WTC11 (cell line): ENCODE measurements at regions not wholly inside any gene's neighbourhood (a gene's known extent, or its start where the extent isn't known, plus 50 kb on each side); places are given as distances from the start of the nearest gene placed in this dataset.

Experiments
- ATAC-seq: fragments of 200-7000 bp; cut with Tn5 transposase; 2 replicates; pipeline ENCODE4 v1.10.0; 2021; ENCODE audit warnings: mild to moderate bottlenecking, moderate library complexity
- CTCF ChIA-PET: fragments of 300-600 bp; sonication (Branson Sonifier 250); formaldehyde crosslinking; loops from one replicate; lab custom pipeline; 2021; ENCODE audit warnings: antibody characterized with exemption; lab: Charles Lee
- POLR2A ChIA-PET: fragments of 350-600 bp; sonication (Branson Sonifier 250); formaldehyde crosslinking; loops from one replicate; lab custom pipeline; 2021; ENCODE audit warnings: antibody characterized with exemption; lab: Charles Lee
- DNase-seq: peaks from one replicate; pipeline ENCODE4 v3.0.0; 2021; ENCODE audit warnings: low spot score
- H3K27ac Mint-ChIP-seq: 2 replicates; pipeline ENCODE4 v1.8.0; 2021; ENCODE audit warnings: mixed read lengths
- H3K27me3 Mint-ChIP-seq: 2 replicates; pipeline ENCODE4 v1.8.0; 2021; ENCODE audit warnings: low read depth, mild to moderate bottlenecking, moderate library complexity, mixed read lengths
- H3K36me3 Mint-ChIP-seq: 2 replicates; pipeline ENCODE4 v1.8.0; 2021; ENCODE audit warnings: mixed read lengths
- H3K4me1 Mint-ChIP-seq: 2 replicates; pipeline ENCODE4 v1.8.0; 2022; ENCODE audit warnings: mixed read lengths
- H3K4me3 Mint-ChIP-seq: 2 replicates; pipeline ENCODE4 v1.8.0; 2021; ENCODE audit warnings: mild to moderate bottlenecking, moderate library complexity, mixed read lengths
- H3K9me3 Mint-ChIP-seq: 2 replicates; pipeline ENCODE4 v1.8.0; 2021; ENCODE audit warnings: mixed read lengths
- CREM ChIP-seq: sonication (generic); formaldehyde crosslinking; IDR thresholded peaks from 2 replicates; pipeline ENCODE4 v1.8.1; 2022; ENCODE audit warnings: mild to moderate bottlenecking, missing genetic modification reagents, moderate library complexity
- ELF4 ChIP-seq: sonication (generic); formaldehyde crosslinking; IDR thresholded peaks from 2 replicates; pipeline ENCODE4 v1.8.1; 2022; ENCODE audit warnings: low read depth, mild to moderate bottlenecking, moderate library complexity, missing genetic modification reagents
- EMX1 ChIP-seq: fragments of 250-450 bp; sonication (Bioruptor Pico); IDR thresholded peaks from 2 replicates; pipeline ENCODE4 v1.8.0; 2021; ENCODE audit warnings: mild to moderate bottlenecking
- ETV6 ChIP-seq: sonication (generic); formaldehyde crosslinking; IDR thresholded peaks from 2 replicates; pipeline ENCODE4 v1.8.1; 2022; ENCODE audit warnings: mild to moderate bottlenecking, missing genetic modification reagents
- HMGA2 ChIP-seq: fragments of 250-450 bp; sonication (Bioruptor Pico); IDR thresholded peaks from 2 replicates; pipeline ENCODE4 v1.4.0; 2021; ENCODE audit warnings: mild to moderate bottlenecking, moderate library complexity
- JAZF1 ChIP-seq: fragments of 250-450 bp; sonication (Bioruptor Pico); IDR thresholded peaks from 2 replicates; pipeline ENCODE4 v1.9.0; 2021; ENCODE audit warnings: moderate library complexity, mild to moderate bottlenecking, inconsistent platforms
- PRRX2 ChIP-seq: fragments of 250-450 bp; sonication (Bioruptor Pico); IDR thresholded peaks from 2 replicates; pipeline ENCODE4 v1.8.0; 2021; ENCODE audit warnings: mild to moderate bottlenecking
- SMAD3 ChIP-seq: sonication (generic); formaldehyde crosslinking; IDR thresholded peaks from 2 replicates; pipeline ENCODE4 v1.8.0; 2022; ENCODE audit warnings: missing genetic modification reagents, mild to moderate bottlenecking, borderline replicate concordance
- SMAD4 ChIP-seq: sonication (generic); formaldehyde crosslinking; IDR thresholded peaks from 2 replicates; pipeline ENCODE4 v1.8.0; 2022; ENCODE audit warnings: mild to moderate bottlenecking, missing genetic modification reagents
- TP53 ChIP-seq: sonication (generic); formaldehyde crosslinking; IDR thresholded peaks from 2 replicates; pipeline ENCODE4 v1.8.1; 2023; ENCODE audit warnings: mild to moderate bottlenecking, missing genetic modification reagents
- ZNF219 ChIP-seq: sonication (generic); formaldehyde crosslinking; IDR thresholded peaks from 2 replicates; pipeline ENCODE4 v1.8.0; 2023; ENCODE audit warnings: missing genetic modification reagents, mild to moderate bottlenecking, borderline replicate concordance
- TF ChIP-seq, protein P1 (sequence below): fragments of 250-450 bp; sonication (Bioruptor Pico); IDR thresholded peaks from 2 replicates; pipeline ENCODE4 v1.9.0; 2021; ENCODE audit warnings: moderate library complexity, mild to moderate bottlenecking, inconsistent platforms, borderline replicate concordance
- TF ChIP-seq, protein P2 (sequence below): sonication (generic); formaldehyde crosslinking; IDR thresholded peaks from 2 replicates; pipeline ENCODE4 v1.8.1; 2022; ENCODE audit warnings: low read depth, missing genetic modification reagents, borderline replicate concordance
- TF ChIP-seq, protein P3 (sequence below): sonication (generic); formaldehyde crosslinking; IDR thresholded peaks from 2 replicates; pipeline ENCODE4 v1.8.0; 2023; ENCODE audit warnings: mild to moderate bottlenecking, missing genetic modification reagents
- TF ChIP-seq, protein P4 (sequence below): fragments of 250-450 bp; sonication (Bioruptor Pico); conservative IDR thresholded peaks from 2 replicates; pipeline ENCODE4 v1.9.0; 2021; ENCODE audit warnings: mild to moderate bottlenecking
- TF ChIP-seq, protein P5 (sequence below): sonication (generic); formaldehyde crosslinking; IDR thresholded peaks from 2 replicates; pipeline ENCODE4 v1.8.0; 2022; ENCODE audit warnings: mild to moderate bottlenecking, missing genetic modification reagents
- TF ChIP-seq, protein P6 (sequence below): sonication (generic); formaldehyde crosslinking; conservative IDR thresholded peaks from 2 replicates; pipeline ENCODE4 v1.8.1; 2023; ENCODE audit warnings: mild to moderate bottlenecking, low read depth, missing genetic modification reagents, moderate library complexity
- TF ChIP-seq, protein P7 (sequence below): sonication (generic); formaldehyde crosslinking; IDR thresholded peaks from 2 replicates; pipeline ENCODE4 v1.8.1; 2023; ENCODE audit warnings: mild to moderate bottlenecking, missing genetic modification reagents, borderline replicate concordance

DNA sequence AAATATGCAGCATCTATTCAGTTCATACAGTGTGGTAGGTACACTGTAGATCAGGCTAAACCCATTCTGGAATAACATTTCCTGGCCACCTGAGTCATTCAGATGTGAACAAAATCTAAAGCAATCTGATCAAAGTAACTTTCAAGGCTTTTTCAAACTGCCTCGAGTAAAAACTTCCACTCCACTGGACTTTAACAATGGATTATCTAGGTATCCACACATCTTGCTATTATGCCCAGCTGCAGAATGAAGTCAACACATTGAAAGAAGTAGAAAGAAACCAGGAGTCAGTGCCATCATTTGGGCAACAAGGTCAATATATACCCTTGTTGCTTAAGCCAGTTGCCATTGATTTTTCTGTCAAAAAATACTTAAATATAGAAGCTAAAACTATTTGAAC is 1352.6 kb upstream of the NUDT12 start:
- H3K9me3 Mint-ChIP-seq: no peaks in the 10 kb centered on the region
- H3K36me3 Mint-ChIP-seq: no peaks in the 10 kb centered on the region
- TF ChIP-seq, protein P1, sequence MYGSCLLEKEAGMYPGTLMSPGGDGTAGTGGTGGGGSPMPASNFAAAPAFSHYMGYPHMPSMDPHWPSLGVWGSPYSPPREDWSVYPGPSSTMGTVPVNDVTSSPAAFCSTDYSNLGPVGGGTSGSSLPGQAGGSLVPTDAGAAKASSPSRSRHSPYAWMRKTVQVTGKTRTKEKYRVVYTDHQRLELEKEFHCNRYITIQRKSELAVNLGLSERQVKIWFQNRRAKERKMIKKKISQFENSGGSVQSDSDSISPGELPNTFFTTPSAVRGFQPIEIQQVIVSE (CRISPR knock-in tag): no peak
- TF ChIP-seq ETV6 (no peak), SMAD3 (CRISPR knock-in tag) (no peak), ELF4 (CRISPR knock-in tag) (no peak), EMX1 (CRISPR knock-in tag) (no peak), SMAD4 (CRISPR knock-in tag) (no peak), HMGA2 (CRISPR knock-in tag) (no peak), PRRX2 (no peak), TP53 (no peak), JAZF1 (CRISPR knock-in tag) (no peak), ZNF219 (CRISPR knock-in tag) (no peak)
- TF ChIP-seq, protein P2, sequence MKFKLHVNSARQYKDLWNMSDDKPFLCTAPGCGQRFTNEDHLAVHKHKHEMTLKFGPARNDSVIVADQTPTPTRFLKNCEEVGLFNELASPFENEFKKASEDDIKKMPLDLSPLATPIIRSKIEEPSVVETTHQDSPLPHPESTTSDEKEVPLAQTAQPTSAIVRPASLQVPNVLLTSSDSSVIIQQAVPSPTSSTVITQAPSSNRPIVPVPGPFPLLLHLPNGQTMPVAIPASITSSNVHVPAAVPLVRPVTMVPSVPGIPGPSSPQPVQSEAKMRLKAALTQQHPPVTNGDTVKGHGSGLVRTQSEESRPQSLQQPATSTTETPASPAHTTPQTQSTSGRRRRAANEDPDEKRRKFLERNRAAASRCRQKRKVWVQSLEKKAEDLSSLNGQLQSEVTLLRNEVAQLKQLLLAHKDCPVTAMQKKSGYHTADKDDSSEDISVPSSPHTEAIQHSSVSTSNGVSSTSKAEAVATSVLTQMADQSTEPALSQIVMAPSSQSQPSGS (CRISPR knock-in tag): no peak
- TF ChIP-seq, protein P3, sequence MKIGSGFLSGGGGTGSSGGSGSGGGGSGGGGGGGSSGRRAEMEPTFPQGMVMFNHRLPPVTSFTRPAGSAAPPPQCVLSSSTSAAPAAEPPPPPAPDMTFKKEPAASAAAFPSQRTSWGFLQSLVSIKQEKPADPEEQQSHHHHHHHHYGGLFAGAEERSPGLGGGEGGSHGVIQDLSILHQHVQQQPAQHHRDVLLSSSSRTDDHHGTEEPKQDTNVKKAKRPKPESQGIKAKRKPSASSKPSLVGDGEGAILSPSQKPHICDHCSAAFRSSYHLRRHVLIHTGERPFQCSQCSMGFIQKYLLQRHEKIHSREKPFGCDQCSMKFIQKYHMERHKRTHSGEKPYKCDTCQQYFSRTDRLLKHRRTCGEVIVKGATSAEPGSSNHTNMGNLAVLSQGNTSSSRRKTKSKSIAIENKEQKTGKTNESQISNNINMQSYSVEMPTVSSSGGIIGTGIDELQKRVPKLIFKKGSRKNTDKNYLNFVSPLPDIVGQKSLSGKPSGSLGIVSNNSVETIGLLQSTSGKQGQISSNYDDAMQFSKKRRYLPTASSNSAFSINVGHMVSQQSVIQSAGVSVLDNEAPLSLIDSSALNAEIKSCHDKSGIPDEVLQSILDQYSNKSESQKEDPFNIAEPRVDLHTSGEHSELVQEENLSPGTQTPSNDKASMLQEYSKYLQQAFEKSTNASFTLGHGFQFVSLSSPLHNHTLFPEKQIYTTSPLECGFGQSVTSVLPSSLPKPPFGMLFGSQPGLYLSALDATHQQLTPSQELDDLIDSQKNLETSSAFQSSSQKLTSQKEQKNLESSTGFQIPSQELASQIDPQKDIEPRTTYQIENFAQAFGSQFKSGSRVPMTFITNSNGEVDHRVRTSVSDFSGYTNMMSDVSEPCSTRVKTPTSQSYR (CRISPR knock-in tag): no peak
- TF ChIP-seq, protein P4, sequence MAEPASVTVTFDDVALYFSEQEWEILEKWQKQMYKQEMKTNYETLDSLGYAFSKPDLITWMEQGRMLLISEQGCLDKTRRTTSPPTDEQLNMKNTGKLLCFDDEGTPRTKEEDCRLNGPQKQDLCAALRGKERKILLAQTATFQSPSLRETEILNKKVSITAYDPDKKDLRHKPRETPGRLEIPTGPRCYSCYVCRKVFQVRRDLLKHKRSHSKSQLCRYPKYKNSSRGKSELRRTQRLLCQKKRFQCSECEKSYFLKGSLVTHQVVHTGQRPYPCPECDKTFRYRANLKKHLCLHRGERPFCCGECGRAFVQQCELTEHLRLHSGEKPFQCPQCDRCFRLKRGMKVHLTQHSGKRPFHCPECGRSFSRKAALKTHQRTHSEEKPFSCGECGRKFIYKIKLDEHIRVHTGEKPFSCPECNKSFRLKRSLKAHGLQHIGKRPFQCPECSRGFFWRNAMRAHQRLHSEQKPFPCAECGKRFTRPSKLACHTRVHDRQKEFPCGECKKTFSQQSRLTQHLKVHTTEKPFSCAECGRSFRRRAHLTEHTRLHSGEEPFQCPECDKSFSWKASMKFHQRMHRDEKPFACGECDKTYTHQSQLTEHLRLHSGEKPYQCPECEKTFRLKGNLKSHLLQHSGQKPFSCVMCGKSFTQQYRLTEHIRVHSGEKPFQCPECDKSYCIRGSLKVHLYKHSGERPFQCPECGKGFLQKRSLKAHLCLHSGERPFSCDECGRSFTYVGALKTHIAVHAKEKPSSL: no peak
- TF ChIP-seq, protein P5, sequence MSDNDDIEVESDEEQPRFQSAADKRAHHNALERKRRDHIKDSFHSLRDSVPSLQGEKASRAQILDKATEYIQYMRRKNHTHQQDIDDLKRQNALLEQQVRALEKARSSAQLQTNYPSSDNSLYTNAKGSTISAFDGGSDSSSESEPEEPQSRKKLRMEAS (CRISPR knock-in tag): no peak
- TF ChIP-seq, protein P6, sequence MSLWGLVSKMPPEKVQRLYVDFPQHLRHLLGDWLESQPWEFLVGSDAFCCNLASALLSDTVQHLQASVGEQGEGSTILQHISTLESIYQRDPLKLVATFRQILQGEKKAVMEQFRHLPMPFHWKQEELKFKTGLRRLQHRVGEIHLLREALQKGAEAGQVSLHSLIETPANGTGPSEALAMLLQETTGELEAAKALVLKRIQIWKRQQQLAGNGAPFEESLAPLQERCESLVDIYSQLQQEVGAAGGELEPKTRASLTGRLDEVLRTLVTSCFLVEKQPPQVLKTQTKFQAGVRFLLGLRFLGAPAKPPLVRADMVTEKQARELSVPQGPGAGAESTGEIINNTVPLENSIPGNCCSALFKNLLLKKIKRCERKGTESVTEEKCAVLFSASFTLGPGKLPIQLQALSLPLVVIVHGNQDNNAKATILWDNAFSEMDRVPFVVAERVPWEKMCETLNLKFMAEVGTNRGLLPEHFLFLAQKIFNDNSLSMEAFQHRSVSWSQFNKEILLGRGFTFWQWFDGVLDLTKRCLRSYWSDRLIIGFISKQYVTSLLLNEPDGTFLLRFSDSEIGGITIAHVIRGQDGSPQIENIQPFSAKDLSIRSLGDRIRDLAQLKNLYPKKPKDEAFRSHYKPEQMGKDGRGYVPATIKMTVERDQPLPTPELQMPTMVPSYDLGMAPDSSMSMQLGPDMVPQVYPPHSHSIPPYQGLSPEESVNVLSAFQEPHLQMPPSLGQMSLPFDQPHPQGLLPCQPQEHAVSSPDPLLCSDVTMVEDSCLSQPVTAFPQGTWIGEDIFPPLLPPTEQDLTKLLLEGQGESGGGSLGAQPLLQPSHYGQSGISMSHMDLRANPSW (CRISPR knock-in tag): no peak
- ATAC-seq (no peak), DNase-seq (no peak)
- ChIA-PET POLR2A (no interaction called here), CTCF (no interaction called here)
- H3K4me1 Mint-ChIP-seq: peaks cover 9% of the 10 kb centered on the region
- no peak overlapping the region for H3K4me3 Mint-ChIP-seq
- no peaks in the 10 kb centered on the region for H3K27me3 Mint-ChIP-seq
- no peak overlapping the region for H3K27ac Mint-ChIP-seq

DNA sequence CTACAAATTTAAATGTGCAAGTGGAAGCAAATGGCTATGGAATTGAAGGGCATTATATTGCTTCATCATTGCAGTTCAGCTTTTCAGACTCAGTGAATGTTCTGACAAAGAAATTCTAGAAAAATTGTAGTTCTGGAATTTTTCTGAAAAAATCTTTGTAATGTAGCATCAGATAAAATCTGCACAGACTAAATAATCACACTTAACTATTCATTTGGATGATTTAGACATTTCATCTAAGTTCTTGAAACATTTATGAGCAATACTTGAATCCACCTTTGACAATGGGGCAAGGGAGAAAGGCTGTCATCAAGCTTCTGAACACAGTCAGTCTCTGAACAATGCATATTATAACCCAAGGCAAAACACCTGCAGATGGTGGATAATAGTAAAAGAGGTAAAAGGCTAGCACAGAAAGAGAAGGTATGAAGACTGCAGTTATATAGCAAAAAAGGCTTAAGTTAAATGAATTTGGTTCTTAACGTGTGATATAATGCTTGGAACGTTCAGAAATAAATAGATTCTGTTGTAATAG is 1352.0 kb upstream of the NUDT12 start:
- no peak overlapping the region for H3K4me3 Mint-ChIP-seq
- CTCF ChIA-PET: no interaction called here
- ATAC-seq (no peak), DNase-seq (no peak)
- H3K4me1 Mint-ChIP-seq: peaks cover 14% of the 10 kb centered on the region
- no peaks in the 10 kb centered on the region for H3K27me3 Mint-ChIP-seq
- TF ChIP-seq CREM (CRISPR knock-in tag) (no peak), HMGA2 (CRISPR knock-in tag) (no peak)
- TF ChIP-seq, protein P7, sequence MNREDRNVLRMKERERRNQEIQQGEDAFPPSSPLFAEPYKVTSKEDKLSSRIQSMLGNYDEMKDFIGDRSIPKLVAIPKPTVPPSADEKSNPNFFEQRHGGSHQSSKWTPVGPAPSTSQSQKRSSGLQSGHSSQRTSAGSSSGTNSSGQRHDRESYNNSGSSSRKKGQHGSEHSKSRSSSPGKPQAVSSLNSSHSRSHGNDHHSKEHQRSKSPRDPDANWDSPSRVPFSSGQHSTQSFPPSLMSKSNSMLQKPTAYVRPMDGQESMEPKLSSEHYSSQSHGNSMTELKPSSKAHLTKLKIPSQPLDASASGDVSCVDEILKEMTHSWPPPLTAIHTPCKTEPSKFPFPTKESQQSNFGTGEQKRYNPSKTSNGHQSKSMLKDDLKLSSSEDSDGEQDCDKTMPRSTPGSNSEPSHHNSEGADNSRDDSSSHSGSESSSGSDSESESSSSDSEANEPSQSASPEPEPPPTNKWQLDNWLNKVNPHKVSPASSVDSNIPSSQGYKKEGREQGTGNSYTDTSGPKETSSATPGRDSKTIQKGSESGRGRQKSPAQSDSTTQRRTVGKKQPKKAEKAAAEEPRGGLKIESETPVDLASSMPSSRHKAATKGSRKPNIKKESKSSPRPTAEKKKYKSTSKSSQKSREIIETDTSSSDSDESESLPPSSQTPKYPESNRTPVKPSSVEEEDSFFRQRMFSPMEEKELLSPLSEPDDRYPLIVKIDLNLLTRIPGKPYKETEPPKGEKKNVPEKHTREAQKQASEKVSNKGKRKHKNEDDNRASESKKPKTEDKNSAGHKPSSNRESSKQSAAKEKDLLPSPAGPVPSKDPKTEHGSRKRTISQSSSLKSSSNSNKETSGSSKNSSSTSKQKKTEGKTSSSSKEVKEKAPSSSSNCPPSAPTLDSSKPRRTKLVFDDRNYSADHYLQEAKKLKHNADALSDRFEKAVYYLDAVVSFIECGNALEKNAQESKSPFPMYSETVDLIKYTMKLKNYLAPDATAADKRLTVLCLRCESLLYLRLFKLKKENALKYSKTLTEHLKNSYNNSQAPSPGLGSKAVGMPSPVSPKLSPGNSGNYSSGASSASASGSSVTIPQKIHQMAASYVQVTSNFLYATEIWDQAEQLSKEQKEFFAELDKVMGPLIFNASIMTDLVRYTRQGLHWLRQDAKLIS: no peak
- POLR2A ChIA-PET: no interaction called here
- H3K27ac Mint-ChIP-seq: no peak overlapping the region
- H3K9me3 Mint-ChIP-seq: no peaks in the 10 kb centered on the region
- H3K36me3 Mint-ChIP-seq: no peaks in the 10 kb centered on the region
